Ovary (tissue), 3 donors: ENCODE measurements at regions not wholly inside any gene's neighbourhood (a gene's known extent, or its start where the extent isn't known, plus 50 kb on each side); places are given as distances from the start of the nearest gene placed in this dataset.

ENCODE experiments used
- EP300 ChIP-seq: sonication (generic); formaldehyde crosslinking; IDR thresholded peaks from one replicate; pipeline ENCODE4 v1.6.1; 2017; ENCODE audit warnings: antibody characterized with exemption
- POLR2A ChIP-seq: fragments of 450-650 bp; IDR thresholded peaks from one replicate; pipeline ENCODE4 v1.6.1; 2017; ENCODE audit warnings: antibody characterized with exemption, mild to moderate bottlenecking, moderate library complexity
- TF ChIP-seq, protein P1 (sequence below), 3 donors: fragments of 450-650 bp in 2 of 3; fragments of 200-600 bp in 1 of 3; IDR thresholded peaks; one replicate each; pipeline versions ENCODE4 v1.5.1 to v1.8.0; 2016 to 2022; ENCODE audit warnings: antibody characterized with exemption in 3 of 3, mild to moderate bottlenecking in 1 of 3
- donor health status: DM: no; HTN: no; CAD: no.

DNA sequence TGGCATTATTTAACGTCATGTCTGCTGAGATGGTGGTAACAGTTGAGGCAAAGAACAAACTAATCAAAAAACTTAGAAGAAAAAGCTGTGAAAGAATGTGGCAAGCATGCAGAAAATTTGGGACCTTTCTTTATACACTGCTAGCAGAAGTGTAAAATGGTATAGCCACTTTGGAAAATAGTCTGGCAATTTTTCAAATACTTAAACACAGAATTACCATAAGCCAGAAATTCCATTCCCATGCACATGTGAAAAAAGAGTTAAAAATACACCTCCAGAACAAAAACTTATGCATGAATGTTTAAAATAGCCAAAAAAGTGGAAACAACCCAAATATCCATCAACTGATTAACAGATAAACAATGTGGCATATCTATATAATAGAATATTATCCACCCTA is 613.3 kb downstream of the TBL1XR1 start:
- TF ChIP-seq, protein P1, sequence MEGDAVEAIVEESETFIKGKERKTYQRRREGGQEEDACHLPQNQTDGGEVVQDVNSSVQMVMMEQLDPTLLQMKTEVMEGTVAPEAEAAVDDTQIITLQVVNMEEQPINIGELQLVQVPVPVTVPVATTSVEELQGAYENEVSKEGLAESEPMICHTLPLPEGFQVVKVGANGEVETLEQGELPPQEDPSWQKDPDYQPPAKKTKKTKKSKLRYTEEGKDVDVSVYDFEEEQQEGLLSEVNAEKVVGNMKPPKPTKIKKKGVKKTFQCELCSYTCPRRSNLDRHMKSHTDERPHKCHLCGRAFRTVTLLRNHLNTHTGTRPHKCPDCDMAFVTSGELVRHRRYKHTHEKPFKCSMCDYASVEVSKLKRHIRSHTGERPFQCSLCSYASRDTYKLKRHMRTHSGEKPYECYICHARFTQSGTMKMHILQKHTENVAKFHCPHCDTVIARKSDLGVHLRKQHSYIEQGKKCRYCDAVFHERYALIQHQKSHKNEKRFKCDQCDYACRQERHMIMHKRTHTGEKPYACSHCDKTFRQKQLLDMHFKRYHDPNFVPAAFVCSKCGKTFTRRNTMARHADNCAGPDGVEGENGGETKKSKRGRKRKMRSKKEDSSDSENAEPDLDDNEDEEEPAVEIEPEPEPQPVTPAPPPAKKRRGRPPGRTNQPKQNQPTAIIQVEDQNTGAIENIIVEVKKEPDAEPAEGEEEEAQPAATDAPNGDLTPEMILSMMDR (IDR thresholded peaks at IDR 0.05) = no peak
- no peak for TF ChIP-seq POLR2A
- TF ChIP-seq EP300 = no peak
